ENCODE measurements at regions not wholly inside any gene's neighbourhood (a gene's known extent, or its start where the extent isn't known, plus 50 kb on each side); places are given as distances from the start of the nearest gene placed in this dataset.

DNA sequence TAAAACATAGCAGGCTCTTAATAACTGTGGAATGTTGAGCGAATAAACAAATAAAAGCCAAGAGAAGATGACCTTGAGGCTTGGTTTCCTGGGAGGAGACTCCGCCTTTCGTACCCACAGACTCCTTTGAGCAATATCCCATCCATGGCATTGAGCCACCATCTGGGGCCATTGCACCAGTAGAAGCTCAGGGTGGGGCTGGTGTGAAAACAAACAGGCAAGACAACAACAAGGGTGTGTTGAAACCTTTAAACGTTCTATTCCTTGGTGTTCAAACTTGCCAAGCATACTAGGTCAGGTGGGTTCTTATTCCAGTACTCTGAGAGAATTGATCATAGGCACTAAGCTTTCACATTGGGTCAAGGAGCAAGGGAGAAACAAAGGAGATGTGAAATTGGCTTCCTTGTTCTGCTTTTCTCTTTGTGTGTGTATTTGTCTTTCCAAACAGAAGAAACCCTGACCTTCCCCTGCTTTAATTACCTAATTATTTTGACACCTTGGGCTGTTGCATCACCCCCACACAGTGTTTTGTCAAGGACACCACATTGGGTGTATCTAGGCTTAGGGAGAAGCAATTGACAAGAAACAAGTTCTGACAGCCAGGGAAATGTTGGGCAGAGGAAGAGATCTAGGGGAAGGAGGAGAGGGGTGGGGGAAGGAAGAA is 105.1 kb upstream of the BCL6 start:
- 94% methylated on average over 3 of the region's 4 CpGs for WGBS (ENCODE audit: insufficient coverage)
- H3K27me3 Mint-ChIP-seq, result no peaks in the 10 kb centered on the region
- no peak overlapping the region for H3K4me3 ChIP-seq (ENCODE audit: control extremely low read depth in 1 of 5, extremely low read depth in 1 of 5, insufficient read depth in 1 of 5, low read depth in 2 of 5, low read length in 4 of 5)
- ATAC-seq (ENCODE audit: low read depth) (no peak), DNase-seq (no peak)
- H3K9ac ChIP-seq (ENCODE audit: low read length), result no peak overlapping the region
- H3K27ac Mint-ChIP-seq, result no peak overlapping the region
- no peaks in the 10 kb centered on the region for H3K4me1 ChIP-seq (ENCODE audit: control insufficient read depth in 2 of 2, insufficient read depth in 2 of 2, low read length in 2 of 2)
- no peaks in the 10 kb centered on the region for H3K36me3 ChIP-seq (replicated peaks in 1 of 2; ENCODE audit: control extremely low read depth in 1 of 2, control insufficient read depth in 1 of 2, extremely low read depth in 1 of 2, insufficient read depth in 2 of 2, low read length in 1 of 2)
- no peak overlapping the region for H3K27ac ChIP-seq (ENCODE audit: low read length in 2 of 2)
- intact Hi-C loops (cut with micrococcal nuclease), result no loop called here
- H3K79me2 ChIP-seq (ENCODE audit: control insufficient read depth, insufficient read depth, low read length), result no peaks in the 10 kb centered on the region
- no peaks in the 10 kb centered on the region for H3K9me3 Mint-ChIP-seq (ENCODE audit: insufficient read depth)
- no peaks in the 10 kb centered on the region for H4K20me1 ChIP-seq (ENCODE audit: control insufficient read depth, insufficient read depth, low read length, poor library complexity, severe bottlenecking)
- H3K4me3 Mint-ChIP-seq, result no peak overlapping the region
- peaks cover 0 to 7% (median 6%) of the 10 kb centered on the region in 3 donors for H3K9me3 ChIP-seq (ENCODE audit: control extremely low read depth in 1 of 3, control insufficient read depth in 2 of 3, insufficient read depth in 1 of 3, low read length in 2 of 3)
- H2AFZ ChIP-seq (ENCODE audit: insufficient read depth, low read depth, low read length, poor library complexity, severe bottlenecking), result no peak overlapping the region
- no peak overlapping the region for H3K4me2 ChIP-seq (replicated peaks; ENCODE audit: low read depth, low read length, poor library complexity, severe bottlenecking)
- TF ChIP-seq EZH2 (IDR thresholded peaks at IDR 0.05; ENCODE audit: borderline replicate concordance, insufficient read depth, low read depth, low read length, poor library complexity, severe bottlenecking), result no peak
- TF ChIP-seq, protein P1, sequence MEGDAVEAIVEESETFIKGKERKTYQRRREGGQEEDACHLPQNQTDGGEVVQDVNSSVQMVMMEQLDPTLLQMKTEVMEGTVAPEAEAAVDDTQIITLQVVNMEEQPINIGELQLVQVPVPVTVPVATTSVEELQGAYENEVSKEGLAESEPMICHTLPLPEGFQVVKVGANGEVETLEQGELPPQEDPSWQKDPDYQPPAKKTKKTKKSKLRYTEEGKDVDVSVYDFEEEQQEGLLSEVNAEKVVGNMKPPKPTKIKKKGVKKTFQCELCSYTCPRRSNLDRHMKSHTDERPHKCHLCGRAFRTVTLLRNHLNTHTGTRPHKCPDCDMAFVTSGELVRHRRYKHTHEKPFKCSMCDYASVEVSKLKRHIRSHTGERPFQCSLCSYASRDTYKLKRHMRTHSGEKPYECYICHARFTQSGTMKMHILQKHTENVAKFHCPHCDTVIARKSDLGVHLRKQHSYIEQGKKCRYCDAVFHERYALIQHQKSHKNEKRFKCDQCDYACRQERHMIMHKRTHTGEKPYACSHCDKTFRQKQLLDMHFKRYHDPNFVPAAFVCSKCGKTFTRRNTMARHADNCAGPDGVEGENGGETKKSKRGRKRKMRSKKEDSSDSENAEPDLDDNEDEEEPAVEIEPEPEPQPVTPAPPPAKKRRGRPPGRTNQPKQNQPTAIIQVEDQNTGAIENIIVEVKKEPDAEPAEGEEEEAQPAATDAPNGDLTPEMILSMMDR (IDR thresholded peaks at IDR 0.05), result no peak
- ChIA-PET POLR2A (no interaction called here), CTCF (interaction anchor here (0.6 kb wide), 1 partner anchor 173 kb away, joined by 3 read pairs; no protein-coding TSS in a partner anchor)
- H3K27me3 ChIP-seq (replicated peaks in 1 of 4; ENCODE audit: control extremely low read depth in 1 of 4, control insufficient read depth in 3 of 4, insufficient read depth in 4 of 4, low read length in 3 of 4), result no peaks in the 10 kb centered on the region
- H3K4me1 Mint-ChIP-seq, result no peaks in the 10 kb centered on the region

GRCh38 chr3:187852842-187853730 is 107.8 kb upstream of the BCL6 start:
- TF ChIP-seq EZH2 (IDR thresholded peaks at IDR 0.05; ENCODE audit: borderline replicate concordance, insufficient read depth, low read depth, low read length, poor library complexity, severe bottlenecking), result no peak
- TF ChIP-seq, protein P1 (IDR thresholded peaks at IDR 0.05), result no peak
- Histone ChIP-seq H3K36me3 (replicated peaks in 1 of 2; ENCODE audit: control extremely low read depth in 1 of 2, control insufficient read depth in 1 of 2, extremely low read depth in 1 of 2, insufficient read depth in 2 of 2, low read length in 1 of 2) (no peaks in the 10 kb centered on the region), H2AFZ (ENCODE audit: insufficient read depth, low read depth, low read length, poor library complexity, severe bottlenecking) (no peak overlapping the region), H3K4me1 (ENCODE audit: control insufficient read depth in 2 of 2, insufficient read depth in 2 of 2, low read length in 2 of 2) (no peaks in the 10 kb centered on the region), H3K9me3 (ENCODE audit: control extremely low read depth in 1 of 3, control insufficient read depth in 2 of 3, insufficient read depth in 1 of 3, low read length in 2 of 3) (peaks cover 0 to 7% (median 6%) of the 10 kb centered on the region in 3 donors), H4K20me1 (ENCODE audit: control insufficient read depth, insufficient read depth, low read length, poor library complexity, severe bottlenecking) (no peaks in the 10 kb centered on the region), H3K4me3 (ENCODE audit: control extremely low read depth in 1 of 5, extremely low read depth in 1 of 5, insufficient read depth in 1 of 5, low read depth in 2 of 5, low read length in 4 of 5) (no peak overlapping the region), H3K27ac (ENCODE audit: low read length in 2 of 2) (no peak overlapping the region), H3K79me2 (ENCODE audit: control insufficient read depth, insufficient read depth, low read length) (no peaks in the 10 kb centered on the region), H3K9ac (ENCODE audit: low read length) (no peak overlapping the region), H3K27me3 (replicated peaks in 1 of 4; ENCODE audit: control extremely low read depth in 1 of 4, control insufficient read depth in 3 of 4, insufficient read depth in 4 of 4, low read length in 3 of 4) (no peaks in the 10 kb centered on the region), H3K4me2 (replicated peaks; ENCODE audit: low read depth, low read length, poor library complexity, severe bottlenecking) (no peak overlapping the region)
- Mint-ChIP-seq H3K4me3 (no peak overlapping the region), H3K27me3 (no peaks in the 10 kb centered on the region), H3K27ac (no peak overlapping the region), H3K9me3 (ENCODE audit: insufficient read depth) (no peaks in the 10 kb centered on the region), H3K4me1 (no peaks in the 10 kb centered on the region)
- DNase-seq (no peak), ATAC-seq (ENCODE audit: low read depth) (no peak)
- CTCF ChIA-PET, result no interaction called here
- WGBS (ENCODE audit: insufficient coverage), result 82% methylated on average over 2 of the region's 5 CpGs
- intact Hi-C loops (cut with micrococcal nuclease), result no loop called here
- POLR2A ChIA-PET, result no interaction called here

Measured in B cell (primary cell).